GM12874 (cell line): ENCODE measurements at regions not wholly inside any gene's neighbourhood (a gene's known extent, or its start where the extent isn't known, plus 50 kb on each side); places are given as distances from the start of the nearest gene placed in this dataset.

Experiments used
- TF ChIP-seq, protein P1 (sequence below): IDR thresholded peaks from 2 replicates; pipeline ENCODE4 v1.5.1; 2011; ENCODE audit warnings: low read depth, mild to moderate bottlenecking, control low read depth, low read length, moderate library complexity; ENCODE audit not compliant: insufficient read depth

DNA sequence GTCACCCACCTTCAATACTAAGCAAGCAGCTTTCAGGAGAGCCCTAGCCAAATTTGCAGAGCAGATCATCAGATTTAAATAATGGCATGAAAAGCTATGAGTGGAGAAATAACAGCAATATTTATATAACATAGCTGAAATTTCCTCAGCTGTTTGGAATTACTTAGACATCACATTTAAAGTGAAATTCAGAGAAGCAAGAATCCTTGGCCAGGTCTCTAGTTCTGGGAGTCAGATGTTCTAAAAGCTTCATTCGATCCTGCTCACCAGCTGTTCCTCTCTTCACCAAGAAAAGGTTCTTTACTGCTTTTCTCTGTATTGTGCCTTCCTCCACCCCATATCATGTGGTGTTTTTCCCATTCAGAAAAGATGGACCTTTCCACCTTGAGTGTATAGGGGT is 152.3 kb upstream of the JAG1 start:
- TF ChIP-seq, protein P1, sequence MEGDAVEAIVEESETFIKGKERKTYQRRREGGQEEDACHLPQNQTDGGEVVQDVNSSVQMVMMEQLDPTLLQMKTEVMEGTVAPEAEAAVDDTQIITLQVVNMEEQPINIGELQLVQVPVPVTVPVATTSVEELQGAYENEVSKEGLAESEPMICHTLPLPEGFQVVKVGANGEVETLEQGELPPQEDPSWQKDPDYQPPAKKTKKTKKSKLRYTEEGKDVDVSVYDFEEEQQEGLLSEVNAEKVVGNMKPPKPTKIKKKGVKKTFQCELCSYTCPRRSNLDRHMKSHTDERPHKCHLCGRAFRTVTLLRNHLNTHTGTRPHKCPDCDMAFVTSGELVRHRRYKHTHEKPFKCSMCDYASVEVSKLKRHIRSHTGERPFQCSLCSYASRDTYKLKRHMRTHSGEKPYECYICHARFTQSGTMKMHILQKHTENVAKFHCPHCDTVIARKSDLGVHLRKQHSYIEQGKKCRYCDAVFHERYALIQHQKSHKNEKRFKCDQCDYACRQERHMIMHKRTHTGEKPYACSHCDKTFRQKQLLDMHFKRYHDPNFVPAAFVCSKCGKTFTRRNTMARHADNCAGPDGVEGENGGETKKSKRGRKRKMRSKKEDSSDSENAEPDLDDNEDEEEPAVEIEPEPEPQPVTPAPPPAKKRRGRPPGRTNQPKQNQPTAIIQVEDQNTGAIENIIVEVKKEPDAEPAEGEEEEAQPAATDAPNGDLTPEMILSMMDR = no peak

DNA sequence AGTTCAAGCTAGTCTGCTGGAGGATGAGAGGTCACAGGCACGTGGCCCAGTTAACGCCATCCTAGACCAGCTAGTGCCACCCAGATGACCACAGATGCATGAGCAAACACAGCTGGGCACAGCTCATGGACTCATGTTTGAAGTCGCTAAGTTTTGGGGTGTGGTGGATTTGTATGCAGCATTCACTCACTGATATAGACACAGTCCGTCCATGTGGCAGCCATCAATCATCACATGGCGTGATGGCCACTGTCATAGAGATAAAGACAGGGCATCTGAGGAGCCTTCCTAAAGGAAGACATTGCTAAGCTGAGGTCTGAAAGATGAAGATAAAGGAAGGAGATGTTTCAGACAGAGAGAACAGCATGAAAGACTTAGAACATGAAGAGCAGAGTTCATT is 154.4 kb upstream of the JAG1 start:
- TF ChIP-seq, protein P1 = no peak

DNA sequence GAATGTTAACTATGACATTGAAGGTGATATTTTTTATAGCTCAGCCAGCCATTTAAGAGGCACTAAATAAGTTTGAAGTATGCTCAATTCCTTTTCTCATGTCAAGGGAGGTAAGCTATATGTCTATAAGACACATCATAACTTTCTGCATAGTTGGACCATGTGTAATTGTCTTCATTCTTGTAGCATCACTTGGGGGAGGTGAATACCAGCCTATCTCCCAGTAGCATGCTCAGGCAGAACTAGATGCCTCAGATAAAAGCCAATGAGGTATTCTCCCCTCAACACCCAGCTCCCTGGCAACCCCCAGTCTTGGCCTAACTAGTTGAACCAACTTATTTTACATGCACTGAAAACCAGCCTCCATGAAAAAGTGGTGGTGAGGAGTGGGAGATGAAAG is 158.3 kb upstream of the JAG1 start:
- TF ChIP-seq, protein P1 = no peak

DNA sequence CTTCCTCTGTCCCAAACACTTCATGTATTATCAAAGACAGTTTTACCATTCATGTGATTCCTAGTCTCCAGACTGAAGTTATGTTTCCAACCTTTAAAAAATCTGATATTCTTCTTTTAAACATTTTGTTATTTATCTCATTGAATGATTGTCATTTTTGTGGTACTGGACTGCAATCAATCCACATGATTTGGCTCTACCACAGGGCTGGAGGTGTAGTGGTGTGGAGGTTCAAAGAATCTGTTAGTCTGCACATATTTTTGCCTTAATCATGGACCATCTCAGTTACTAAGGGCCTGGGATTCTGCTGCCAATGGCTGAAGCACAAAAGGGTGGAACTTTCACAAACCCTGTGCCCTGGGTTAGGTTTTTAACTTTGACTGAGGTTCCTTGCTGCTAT is 164.1 kb upstream of the JAG1 start:
- TF ChIP-seq, protein P1 = no peak

DNA sequence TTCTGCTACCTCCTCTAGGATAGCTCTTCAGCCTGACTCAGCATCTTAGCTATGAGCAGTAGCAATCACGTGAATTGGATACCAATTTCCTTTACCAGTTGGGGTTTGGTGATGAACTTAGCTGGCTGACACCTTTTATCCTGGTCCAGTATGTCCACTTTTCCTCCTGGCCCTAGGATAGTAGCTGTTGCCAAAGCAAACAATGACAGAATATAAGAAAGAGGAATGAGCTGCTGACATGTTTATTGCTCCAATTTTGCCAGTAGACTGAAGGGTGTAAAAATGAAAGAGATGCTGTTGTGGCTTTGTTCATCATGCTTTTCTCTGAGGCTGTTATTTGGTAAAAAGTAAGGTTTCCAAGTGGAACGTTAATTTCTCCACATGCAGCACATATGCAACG is 168.3 kb upstream of the JAG1 start:
- TF ChIP-seq, protein P1 = no peak

DNA sequence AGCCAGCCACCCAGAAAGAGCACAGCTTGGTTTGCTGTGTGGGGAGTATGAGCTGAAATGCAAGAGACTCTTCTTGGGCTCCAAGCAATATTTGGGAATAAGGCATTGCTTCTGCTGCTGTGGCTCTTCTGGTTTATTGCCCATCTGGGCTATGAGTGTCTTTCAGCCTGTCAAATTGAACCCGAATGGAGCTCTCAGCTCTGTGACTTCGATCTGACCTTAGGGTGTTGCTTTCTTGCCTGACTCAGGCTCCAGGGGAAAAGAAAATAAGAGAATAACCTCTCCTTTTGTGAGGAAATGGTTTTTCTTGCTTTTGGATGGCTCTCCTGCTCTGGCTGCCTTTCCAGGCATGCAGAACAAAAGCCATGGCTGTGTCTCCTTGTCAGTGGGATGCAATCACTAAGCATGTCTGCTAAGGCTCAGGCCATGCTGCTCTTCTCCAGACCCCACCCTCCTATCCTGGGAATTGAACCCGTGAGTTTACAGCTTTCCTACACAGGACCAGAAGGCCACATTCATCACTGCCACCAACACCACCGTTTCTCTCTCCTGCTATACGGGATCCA is 169.4 kb upstream of the JAG1 start:
- TF ChIP-seq, protein P1 = no peak

DNA sequence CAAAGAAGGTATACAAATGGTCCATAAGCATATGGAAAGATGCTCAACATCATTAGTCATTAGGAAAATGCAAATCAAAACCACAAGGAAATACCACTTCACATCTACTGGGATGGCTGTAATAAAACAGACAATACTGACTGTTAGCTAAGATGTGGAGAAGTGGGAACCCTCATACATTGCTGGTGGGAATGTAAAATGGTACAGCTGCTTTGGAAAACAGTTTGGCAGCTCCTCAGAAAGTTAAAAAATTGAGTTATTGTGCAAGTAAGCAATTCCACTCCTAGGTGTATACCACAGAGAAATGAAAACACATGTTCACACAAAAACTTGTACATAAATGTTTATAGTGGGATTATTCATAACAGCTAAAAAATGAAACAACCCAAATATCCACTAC is 173.0 kb upstream of the JAG1 start:
- TF ChIP-seq, protein P1 = no peak

DNA sequence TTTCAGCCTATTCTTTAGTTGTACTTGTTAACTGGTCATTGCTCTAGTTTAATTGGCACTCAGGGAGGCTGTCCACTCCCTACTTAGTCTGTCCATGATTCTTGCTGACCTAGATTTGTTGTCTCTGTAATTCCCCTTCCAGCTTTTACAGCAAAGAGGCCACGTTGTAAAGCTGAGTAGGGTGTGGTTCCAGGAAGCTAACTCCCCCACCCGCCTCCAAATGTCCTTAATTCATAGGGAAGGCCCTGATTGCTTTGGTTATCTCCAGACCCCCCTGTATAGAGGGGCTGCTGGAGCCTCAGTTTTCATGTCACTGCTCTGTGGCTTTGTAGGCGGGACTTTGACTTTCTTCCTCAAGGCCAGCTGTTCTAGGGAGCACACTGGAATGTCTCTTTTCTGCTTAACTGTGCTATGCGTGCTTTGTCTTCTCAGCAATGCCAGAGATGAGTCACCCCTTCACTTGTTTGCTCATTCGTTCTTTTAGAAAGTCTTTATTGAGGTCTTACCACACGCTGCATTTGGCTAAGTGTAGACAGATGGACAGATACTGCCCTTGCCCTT is 175.1 kb upstream of the JAG1 start:
- TF ChIP-seq, protein P1 = no peak
